ENCODE measurements at regions not wholly inside any gene's neighbourhood (a gene's known extent, or its start where the extent isn't known, plus 50 kb on each side); places are given as distances from the start of the nearest gene placed in this dataset.
"Not testable (repeated sequence)": the region's sequence is repeated elsewhere in the genome, so short reads cannot be mapped to it uniquely, and the experiment has no call there.

DNA sequence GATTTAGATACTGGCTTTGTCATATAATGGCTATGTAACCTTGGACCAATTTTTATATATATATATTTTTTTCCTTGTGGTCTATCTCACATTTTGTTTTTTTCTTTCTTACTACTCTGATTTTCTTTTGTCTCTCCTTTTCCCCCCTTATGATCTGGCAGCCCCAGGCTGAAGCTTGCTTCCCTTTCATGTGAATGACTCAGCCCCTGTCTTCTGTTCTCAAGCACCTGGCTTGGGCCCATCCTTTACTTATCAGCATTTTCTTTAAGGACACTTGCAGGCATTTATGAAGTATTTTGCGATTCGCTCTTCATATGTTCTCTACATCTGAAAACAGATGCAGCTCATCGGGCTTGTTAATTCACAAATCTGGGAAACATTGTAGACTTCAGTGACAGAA, 163.6 kb downstream of the SPRY2 start:
- no peak for DNase-seq (ENCODE audit: low read depth in 2 of 2)

DNA sequence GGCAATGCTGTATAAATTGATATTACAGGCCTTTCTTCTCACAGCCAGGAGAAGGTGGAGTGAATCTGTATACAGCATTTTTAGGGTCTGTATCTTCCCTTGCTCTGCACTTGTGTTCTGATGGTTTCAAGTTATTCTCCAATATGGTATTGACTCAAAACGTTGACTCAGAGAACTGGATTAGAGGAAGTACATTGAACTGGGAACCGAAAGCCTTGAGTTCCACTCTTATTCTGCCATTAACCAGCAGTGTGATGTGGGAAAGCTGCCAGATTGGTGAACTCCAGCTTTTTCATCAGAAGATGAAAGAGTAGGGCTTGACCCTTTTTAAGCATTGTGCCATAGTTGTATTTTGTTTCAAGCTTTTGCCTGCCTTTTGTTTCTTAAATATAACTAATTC, 167.7 kb downstream of the SPRY2 start:
- DNase-seq (ENCODE audit: low read depth in 2 of 2) = no peak

DNA sequence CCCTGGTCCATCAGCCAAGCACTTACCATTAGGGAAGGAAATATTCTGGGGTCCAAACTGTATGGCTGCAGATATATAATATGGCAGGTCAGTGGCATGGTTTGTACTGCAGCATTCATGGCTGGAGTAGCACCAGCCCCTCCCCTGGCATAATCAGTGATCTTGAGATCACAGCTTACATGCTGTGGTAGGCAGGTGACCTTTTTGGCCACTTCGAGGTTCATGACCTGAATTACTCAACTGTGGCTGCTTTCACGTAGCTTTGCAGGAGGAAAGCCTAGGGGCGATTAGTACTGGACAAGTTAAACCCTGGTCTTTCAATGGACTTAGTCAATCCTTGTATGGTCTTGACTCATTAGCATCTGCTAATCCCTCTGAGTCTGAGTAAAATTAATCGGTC, 169.8 kb downstream of the SPRY2 start:
- no peak for DNase-seq (ENCODE audit: low read depth in 2 of 2)

DNA sequence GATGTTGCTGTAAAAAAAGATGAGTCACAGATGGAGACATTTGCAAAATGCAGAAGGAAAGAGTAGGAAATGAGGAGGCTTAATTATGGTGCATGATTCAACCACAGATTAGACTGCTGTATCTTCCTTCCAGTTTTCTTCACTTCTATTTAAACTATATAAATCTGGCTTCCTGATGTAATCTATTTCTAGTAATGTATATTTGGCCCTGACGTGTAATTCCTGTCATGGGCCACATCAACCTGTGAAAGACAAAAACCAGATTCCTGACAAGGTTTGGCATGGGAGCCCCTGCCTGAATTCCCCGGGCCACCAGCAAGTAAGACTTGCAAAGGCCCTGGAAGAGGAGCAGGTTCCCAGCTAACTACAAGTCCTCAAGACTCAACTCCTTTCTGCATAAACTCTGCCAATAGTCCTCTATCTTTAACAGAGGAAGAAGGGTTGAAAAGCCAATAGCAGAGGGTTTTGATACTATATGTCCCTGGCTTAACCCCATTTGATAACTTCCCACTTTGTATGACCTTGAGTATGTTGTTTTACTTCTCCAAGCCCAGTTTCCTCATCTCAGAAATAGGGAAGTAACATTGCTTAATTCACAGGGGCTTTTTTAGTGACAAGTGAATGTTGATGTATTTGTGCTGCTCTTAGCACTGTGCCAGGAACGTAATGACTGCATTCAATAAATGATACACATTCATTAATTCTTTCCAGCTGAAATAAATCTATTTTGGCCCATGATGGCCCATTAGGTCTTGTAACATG, 172.7 kb downstream of the SPRY2 start:
- DNase-seq (ENCODE audit: low read depth in 2 of 2) = no peak

DNA sequence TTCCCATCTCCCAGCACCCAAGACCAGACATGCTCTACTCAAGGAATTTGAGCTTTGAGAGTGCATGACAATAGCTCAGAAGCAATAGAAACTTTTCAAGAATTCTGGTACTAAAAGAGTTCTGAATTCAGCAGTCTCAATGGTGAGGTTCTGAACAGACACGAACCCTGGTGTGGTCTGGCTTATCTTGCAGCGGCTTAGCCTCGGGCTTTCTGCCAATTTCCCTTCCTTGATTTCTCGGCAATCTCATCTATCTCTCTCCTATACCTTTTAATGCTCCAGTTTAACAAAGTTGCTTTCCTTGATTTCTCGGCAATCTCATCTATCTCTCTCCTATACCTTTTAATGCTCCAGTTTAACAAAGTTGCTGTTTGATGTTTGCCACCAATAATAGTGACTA, 174.6 kb downstream of the SPRY2 start:
- DNase-seq (ENCODE audit: low read depth in 2 of 2) = no peak

DNA sequence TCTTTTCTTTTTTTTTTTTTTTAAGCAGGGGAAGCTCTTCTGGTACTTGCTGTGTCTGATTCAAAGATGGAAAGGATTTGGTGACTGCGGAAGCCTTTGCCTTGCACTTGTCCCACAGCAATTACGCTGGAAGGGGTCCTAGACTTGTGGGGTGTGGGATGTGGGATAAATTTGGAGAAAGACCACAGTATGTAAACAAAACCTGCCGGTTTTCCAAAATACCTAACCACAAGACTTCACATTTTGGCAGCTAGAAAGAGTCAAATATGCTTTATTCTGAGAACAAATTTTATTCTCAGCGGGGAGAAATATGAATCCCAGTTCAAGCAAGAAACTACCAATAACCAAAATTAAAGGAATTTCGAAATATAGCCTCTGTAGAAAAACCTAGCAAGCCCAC, 176.5 kb downstream of the SPRY2 start:
- DNase-seq (ENCODE audit: low read depth in 2 of 2) = no peak

DNA sequence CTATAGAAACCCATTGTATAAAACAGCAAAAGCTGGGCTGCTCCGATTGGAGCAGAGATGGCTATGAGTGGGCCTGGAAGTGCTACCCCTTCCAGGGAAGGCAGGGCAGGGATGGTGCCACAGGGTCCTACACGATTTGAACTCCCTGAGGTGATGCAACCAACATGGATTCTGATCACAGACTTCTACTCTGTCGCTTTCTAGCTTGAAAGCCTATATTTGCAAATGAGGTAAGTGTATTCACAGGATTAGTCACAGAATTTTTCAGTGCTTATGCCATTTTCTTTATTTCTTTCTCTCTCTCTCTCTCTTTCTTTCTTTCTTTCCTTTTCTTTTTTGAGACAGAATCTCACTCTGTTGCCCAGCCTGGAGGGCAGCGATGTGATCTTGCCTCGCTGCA, 179.0 kb downstream of the SPRY2 start:
- DNase-seq (ENCODE audit: low read depth in 2 of 2) = no peak

DNA sequence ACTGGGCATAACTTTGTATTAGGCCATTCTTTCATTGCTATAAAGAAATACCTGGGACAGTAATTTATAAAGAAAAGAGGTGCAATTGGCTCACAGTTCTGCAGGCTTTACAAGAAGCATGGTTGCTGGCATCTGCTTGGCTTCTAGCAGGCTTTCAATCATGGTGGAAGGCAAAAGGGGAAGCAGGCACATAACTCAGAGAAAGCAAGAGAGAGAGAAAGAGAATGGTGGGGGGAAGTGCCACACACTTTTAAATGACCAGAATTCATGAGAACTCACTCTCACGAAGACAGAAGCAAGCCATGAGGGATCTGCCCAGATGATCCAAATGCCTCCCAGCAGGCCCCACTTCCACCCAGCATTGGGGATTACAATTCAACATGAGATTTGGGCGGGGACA, 179.7 kb downstream of the SPRY2 start:
- DNase-seq (ENCODE audit: low read depth in 2 of 2) = no peak

DNA sequence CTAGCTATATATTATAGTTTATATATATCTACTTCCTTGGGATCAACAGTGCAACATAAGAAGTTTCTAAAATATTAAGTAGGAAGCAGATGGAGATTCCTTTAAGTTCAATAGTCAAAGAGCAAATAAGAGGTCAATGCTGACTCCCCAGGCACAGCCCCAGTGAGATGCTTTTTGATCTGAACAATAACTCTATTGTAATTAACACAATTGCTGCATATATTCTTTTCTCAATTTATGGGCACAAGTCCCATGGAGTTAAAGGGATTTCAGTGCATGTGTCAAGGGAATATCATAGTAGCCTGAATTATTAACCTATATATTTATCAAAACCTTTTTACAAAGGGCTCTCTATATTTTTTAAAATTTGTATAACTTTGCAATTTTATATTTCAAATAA, 180.8 kb downstream of the SPRY2 start:
- no peak for DNase-seq (ENCODE audit: low read depth in 2 of 2)

DNA sequence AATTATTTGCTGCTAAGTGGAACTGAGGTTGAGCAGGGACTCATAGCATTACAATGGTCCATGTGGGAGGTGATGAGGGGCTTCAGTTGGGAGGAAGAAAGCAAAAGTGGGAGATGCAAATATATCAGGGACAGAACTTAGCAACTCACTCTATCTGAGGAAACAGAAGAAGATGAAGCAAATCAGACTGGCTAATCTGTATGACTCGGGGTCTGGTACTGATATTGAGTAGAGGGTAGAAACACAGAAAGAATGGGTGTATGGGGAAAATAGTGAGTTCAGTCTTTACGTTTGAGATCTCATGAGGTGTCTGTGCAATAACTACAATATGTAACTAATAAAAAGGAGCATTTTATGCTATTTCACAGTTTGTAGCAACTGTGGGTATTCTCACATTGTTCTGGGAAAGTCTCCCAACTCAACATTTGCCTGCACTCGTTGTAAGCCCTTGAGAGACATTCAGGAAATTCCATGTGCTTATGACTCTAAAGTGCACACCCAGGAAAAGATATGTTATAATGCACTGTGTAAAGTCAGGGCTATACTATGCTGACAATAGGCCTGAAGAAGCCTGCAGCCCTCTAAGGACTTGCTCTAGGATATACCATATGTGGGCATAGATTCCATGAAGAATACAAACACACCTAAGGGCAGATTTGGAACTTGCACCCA, 183.5 kb downstream of the SPRY2 start:
- DNase-seq (ENCODE audit: low read depth in 2 of 2) = no peak

DNA sequence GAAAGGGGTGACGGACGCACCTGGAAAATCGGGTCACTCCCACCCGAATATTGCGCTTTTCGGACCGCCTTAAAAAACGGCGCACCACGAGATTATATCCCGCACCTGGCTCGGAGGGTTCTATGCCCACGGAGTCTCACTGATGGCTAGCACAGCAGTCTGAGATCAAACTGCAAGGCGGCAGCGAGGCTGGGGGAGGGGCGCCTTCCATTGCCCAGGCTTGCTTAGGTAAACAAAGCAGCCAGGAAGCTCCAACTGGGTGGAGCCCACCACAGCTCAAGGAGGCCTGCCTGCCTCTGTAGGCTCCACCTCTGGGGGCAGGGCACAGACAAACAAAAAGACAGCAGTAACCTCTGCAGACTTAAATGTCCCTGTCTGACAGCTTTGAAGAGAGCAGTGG, 188.8 kb downstream of the SPRY2 start:
- DNase-seq (ENCODE audit: low read depth in 2 of 2) = not testable (repeated sequence)

DNA sequence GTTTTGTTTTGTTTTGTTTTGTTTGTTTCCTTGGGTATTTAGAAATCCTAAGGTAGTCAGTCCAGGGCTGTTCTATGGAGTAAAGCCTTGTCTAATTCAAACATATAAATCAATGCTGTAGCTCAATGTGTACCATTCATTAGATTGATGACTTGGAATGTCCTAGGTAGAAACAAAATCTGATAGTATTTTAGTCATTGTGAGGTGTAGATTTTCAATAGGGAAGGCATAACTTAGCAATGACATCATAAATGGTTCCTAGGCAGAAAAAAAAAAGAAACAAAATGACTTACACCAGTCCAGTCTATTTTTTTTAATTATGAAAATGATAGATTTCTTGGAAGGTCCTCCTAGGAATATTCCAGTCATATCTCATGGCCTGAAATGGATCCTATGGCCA, 189.9 kb downstream of the SPRY2 start:
- no peak for DNase-seq (ENCODE audit: low read depth in 2 of 2)

DNA sequence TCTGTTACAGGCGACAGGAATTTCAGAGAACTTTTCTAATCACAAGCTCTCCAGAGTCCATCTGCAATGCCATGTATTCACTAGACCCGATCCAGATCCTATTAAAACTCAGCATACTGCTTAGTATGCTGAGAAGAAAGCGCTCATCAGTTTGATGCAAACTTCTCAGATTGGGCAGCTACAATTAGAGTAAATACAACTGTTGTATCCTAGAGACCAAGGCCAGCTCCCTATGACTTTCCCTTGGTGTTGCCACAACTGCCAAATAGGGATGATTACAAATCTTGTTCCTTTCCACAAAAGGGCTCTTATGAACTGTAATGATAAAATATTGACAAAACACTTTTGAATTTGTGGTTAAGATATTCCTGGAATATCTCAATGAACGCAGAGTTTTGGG, 191.2 kb downstream of the SPRY2 start:
- no peak for DNase-seq (ENCODE audit: low read depth in 2 of 2)

DNA sequence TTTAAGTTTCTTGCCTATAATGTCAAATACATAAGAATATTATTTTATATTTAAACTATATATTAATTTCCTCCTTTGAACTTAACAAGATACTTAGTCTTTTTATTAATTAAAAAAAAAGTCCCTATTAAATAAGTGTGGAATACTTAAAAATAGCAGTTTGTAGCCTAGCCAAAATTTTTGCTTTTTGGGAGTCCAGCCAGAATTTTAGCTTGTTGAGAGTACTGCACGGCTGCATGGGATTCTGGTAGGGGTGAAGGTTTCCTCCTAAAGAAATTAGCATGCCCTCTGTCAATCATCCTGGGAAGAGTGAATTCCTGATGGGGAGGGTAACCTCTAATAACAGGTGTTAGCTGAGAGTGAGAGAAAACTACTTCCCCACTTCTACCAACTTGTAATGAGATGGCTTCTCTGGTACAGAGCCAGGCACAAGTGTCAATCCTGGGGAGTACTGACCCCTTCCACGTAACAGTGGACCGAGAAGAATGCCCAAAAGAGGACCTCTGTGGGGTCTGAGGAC, 195.7 kb downstream of the SPRY2 start:
- no peak for DNase-seq (ENCODE audit: low read depth in 2 of 2)

DNA sequence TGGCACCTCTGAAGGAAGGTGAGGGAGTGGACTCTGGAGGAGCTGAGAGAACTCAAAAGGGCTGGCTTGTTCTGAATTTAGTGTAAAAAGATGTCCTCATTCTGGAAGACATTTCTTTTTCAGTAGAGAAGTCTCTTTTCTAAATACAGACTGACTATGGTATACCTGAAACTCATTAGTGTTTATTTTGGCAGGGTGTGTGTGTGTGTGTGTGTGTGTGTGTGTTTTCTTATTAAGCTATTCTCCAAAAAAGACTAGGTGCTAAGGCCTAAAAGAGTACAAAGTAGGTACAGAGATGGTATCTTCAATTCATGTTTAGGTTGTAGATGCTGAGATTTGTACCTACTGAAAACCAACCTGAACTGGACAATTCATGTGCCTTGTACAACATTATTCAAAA, 196.4 kb downstream of the SPRY2 start:
- DNase-seq (ENCODE audit: low read depth in 2 of 2) = no peak

DNA sequence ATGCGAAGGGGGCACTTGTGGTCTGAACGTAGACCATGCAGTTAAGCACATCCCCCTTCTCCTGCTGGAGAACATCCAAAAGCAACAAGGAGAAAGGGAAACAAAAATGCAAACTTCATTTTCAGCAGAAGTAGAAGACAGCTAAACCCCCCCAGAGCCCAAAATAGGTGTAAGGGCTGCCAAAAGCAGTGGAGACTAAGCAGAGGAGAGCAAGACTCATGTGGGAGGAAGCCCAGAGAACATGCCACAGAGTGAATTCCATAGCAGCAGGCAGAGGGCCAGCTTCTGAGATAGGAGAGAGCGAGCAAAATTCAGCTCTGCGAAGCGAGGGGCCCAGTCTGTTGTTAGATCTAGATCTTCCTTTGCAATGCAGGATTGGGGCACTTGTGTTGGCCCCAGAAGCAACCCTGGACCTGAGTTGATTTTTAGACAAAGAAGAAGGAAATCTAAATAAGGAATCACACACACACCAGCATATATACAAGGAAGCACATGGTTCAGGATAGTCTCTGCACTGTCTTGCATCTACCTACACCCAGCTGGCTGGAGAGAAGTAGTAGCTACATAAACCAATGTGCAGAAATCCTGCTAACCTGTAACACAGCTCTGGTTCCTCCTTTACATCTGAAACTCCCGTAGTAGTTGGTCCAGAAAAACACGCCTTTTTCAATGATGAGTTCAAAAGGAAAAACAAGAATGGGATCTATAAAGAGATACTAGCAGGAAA, 199.6 kb downstream of the SPRY2 start:
- DNase-seq (ENCODE audit: low read depth in 2 of 2) = no peak

DNA sequence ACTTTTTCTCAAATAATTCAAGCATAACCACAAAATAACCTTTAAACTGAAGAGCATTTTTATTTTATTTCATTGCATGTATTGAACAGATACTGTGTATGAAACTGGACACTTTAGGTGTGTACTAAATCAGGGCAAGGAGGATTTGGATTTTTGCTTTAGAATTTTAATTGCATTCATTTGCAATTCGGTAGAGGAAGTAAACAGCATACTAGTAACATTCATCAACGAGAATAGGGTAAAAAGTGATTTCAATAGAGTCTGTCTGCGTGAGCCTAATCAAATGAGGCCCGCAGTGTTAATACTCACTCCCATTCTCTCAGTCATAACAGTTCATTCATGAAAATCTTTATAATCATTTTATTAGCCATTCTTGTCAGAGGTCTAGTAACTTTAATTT, 200.2 kb downstream of the SPRY2 start:
- DNase-seq (ENCODE audit: low read depth in 2 of 2) = no peak

DNA sequence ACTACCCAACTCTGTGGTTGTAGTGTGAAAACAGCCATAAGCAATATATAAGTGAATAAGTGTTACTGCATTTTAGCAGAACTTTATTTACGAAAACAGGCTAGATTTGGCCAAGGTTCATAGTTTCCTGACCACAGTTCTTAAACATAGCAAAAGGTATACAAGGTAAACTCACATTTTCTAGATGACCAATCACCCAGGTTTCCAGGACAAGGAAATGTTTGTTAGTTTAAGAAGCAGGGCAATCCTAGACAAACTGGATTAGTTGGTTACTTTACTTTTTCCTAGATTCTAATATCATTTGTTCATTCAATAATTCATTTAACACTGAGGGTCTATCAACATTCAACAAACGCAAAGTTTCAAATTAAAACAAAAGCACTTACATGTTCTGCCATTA, 201.7 kb downstream of the SPRY2 start:
- DNase-seq (ENCODE audit: low read depth in 2 of 2) = no peak

DNA sequence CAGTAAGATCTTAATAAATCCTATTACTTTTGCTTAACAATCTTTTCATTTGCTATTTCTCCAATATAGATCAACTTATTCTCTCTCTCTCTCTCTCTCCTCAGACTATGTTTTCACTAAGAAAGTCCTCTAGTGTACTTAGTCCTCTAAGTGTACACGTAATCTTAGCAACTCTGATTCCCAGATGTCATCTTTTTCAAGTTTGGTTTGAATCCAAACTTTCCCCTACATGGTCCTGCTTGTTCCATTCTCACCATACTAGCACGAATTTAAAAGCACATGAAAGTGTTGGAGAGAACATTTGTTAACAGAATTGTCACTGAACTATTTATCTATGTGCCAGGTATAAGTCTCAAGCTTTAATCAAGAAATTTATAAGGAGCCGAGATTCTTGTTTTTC, 202.9 kb downstream of the SPRY2 start:
- no peak for DNase-seq (ENCODE audit: low read depth in 2 of 2)

DNA sequence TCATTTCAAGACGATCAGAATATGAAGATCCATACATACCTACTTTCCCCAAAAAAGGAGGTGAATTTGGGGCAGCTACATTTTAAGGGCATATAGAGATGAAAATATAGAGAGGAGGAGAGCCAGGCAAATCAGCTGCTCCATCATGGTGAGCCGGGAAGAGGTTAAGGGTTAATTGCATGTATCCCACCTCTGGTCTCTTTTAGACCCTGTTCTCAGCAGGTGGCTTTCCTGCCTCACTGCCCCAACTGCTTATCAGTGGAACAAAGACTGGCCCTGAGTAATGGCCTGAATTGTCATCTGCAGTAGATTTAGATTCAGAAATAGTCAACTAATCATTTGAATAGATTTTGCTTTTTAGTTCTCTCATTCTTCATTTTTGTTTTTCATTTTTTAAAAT, 206.6 kb downstream of the SPRY2 start:
- DNase-seq (ENCODE audit: low read depth in 2 of 2) = no peak

DNA sequence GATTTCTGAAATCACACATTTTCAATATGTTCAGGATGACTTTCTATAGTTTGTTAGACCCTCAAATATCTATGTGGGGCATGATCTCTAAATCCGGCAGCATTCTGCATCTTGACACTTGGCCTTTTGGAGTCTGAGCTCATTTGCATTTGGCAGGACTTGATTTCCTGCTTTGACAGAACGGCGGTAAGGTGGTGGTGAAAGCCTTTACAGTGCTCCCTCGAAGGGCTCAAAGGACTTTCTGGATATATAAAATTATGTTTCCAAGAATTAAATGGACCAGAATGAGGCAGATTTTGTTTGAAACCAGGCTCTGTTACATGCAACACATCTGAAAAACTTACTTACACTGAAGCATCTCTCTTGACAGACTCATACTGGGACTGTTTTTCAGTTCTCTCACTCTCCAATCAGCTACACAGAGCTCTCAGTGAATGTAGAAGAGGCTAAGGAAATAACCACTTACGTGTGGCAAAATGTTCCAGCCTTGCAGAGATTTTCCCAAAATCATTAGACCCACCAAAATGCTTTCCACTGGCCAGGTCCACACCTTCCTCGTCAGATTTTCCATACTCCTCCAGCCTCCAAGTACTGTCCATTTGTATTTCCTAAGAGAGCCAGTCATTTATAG, 207.2 kb downstream of the SPRY2 start:
- DNase-seq (ENCODE audit: low read depth in 2 of 2) = no peak

Data from stimulated activated CD4-positive, alpha-beta T cell treated with anti-CD3 and anti-CD28 coated beads, Interleukin-1b, Interleukin-23, amount 100 ng/mL, for 1 hour (primary cell).